GM12892 (cell line): ENCODE measurements at regions not wholly inside any gene's neighbourhood (a gene's known extent, or its start where the extent isn't known, plus 50 kb on each side); places are given as distances from the start of the nearest gene placed in this dataset.

Experiments
- POLR2AphosphoS5 ChIP-seq: IDR thresholded peaks from 2 replicates; pipeline ENCODE4 v1.6.1; 2011; ENCODE audit warnings: low read depth, low read length, control low read depth
- TAF1 ChIP-seq: IDR thresholded peaks from 2 replicates; pipeline ENCODE4 v1.6.1; 2011; ENCODE audit warnings: low read depth, mild to moderate bottlenecking, control low read depth, low read length, borderline replicate concordance

GRCh38 chr18:51857989-51858388 is 482.0 kb upstream of the DCC start:
- TF ChIP-seq TAF1 (no peak), POLR2AphosphoS5 (no peak)
